ENCODE measurements at regions not wholly inside any gene's neighbourhood (a gene's known extent, or its start where the extent isn't known, plus 50 kb on each side); places are given as distances from the start of the nearest gene placed in this dataset.
"Not testable (repeated sequence)": the region's sequence is repeated elsewhere in the genome, so short reads cannot be mapped to it uniquely, and the experiment has no call there.

DNA sequence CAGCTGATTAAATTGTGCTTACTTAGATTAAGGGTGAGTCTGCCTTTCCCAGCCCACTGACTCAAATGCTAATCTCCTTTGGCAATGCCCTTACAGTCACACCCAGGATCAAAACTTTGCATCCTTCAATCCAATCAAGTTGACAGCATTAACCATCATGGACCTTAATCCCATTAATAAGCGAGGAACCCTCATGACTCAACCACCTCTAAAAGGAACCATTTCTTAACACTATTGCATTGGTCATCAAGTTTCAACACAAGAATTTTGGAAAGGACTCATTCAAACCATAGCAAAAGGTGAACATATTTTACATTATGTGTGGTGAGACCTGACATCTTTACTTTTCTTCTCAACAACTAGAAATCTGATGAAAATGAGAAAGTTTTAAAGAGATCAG, 187.0 kb downstream of the OSR1 start:
- Histone ChIP-seq H3K27me3 (ENCODE audit: control insufficient read depth, insufficient read depth, low read length) (no peaks in the 10 kb centered on the region), H3K36me3 (ENCODE audit: control insufficient read depth, insufficient read depth, low read length) (no peaks in the 10 kb centered on the region), H3K4me3 (ENCODE audit: low read depth, low read length) (no peak overlapping the region)
- ChIA-PET POLR2A (no interaction called here), CTCF (no interaction called here)
- TF ChIP-seq CTCF (IDR thresholded peaks at IDR 0.05; ENCODE audit: insufficient read depth, low read depth, low read length) = no peak
- DNase-seq (ENCODE audit: low read depth) = no peak

- Histone ChIP-seq H3K4me3 (ENCODE audit: low read depth, low read length) (no peak overlapping the region), H3K36me3 (ENCODE audit: control insufficient read depth, insufficient read depth, low read length) (no peaks in the 10 kb centered on the region), H3K27me3 (ENCODE audit: control insufficient read depth, insufficient read depth, low read length) (no peaks in the 10 kb centered on the region)
- no peak for TF ChIP-seq CTCF (IDR thresholded peaks at IDR 0.05; ENCODE audit: insufficient read depth, low read depth, low read length)
- DNase-seq (ENCODE audit: low read depth) = no peak
- POLR2A ChIA-PET = no interaction called here
- CTCF ChIA-PET = interaction anchor here (0.7 kb wide), 1 partner anchor 871 kb away, joined by 3 read pairs; no protein-coding TSS in a partner anchor
Observed at GRCh38 chr2:19169134-19169768, 189.2 kb downstream of the OSR1 start.

DNA sequence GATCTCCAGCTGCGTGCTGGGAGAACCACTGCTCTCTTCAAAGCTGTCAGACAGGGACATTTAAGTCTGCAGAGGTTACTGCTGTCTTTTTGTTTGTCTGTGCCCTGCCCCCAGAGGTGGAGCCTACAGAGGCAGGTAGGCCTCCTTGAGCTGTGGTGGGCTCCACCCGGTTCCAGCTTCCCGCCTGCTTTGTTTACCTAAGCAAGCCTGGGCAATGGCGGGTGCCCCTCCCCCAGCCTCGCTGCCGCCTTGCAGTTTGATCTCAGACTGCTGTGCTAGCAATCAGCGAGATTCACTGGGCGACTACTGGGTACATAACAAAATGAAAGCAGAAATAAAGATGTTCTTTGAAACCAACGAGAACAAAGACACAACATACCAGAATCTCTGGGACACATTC, 194.3 kb downstream of the OSR1 start:
- DNase-seq (ENCODE audit: low read depth); CTCF ChIA-PET; POLR2A ChIA-PET: not testable (repeated sequence)

GRCh38 chr2:19158896-19159295, 199.5 kb downstream of the OSR1 start:
- ChIA-PET POLR2A (no interaction called here), CTCF (no interaction called here)
- no peak for TF ChIP-seq CTCF (IDR thresholded peaks at IDR 0.05; ENCODE audit: insufficient read depth, low read depth, low read length)
- no peak overlapping the region for H3K4me3 ChIP-seq (ENCODE audit: low read depth, low read length)
- no peaks in the 10 kb centered on the region for H3K36me3 ChIP-seq (ENCODE audit: control insufficient read depth, insufficient read depth, low read length)
- H3K27me3 ChIP-seq (ENCODE audit: control insufficient read depth, insufficient read depth, low read length) = no peaks in the 10 kb centered on the region
- no peak for DNase-seq (ENCODE audit: low read depth)

More for the DNA sequence above, 194.3 kb downstream of the OSR1 start:
- not testable (repeated sequence) for H3K36me3 ChIP-seq (ENCODE audit: control insufficient read depth, insufficient read depth, low read length); H3K27me3 ChIP-seq (ENCODE audit: control insufficient read depth, insufficient read depth, low read length); H3K4me3 ChIP-seq (ENCODE audit: low read depth, low read length)

DNA sequence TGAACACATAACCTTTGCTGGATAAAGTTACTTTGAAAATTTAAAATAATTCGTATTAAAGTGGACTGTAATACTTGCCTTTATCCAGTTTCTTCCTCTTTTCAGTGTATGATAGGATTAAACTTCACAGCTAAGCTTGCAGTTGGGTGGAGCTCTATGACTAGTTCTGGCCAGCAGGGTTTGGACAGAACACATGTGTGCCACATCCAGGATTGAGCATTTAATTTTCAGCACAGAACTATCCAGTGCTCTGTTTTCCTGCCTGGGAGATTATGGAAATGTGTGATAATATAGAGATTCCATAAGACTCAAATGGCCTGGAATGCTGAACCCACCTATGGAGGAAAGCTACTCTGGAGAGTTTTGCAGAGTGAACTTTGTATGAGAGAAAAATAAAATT, 200.2 kb downstream of the OSR1 start:
- no peaks in the 10 kb centered on the region for H3K36me3 ChIP-seq (ENCODE audit: control insufficient read depth, insufficient read depth, low read length)
- CTCF ChIA-PET = interaction anchor here (1.2 kb wide), 1 partner anchor 12 kb away, joined by 4 read pairs; no protein-coding TSS in a partner anchor
- no peak for DNase-seq (ENCODE audit: low read depth)
- no peak for TF ChIP-seq CTCF (IDR thresholded peaks at IDR 0.05; ENCODE audit: insufficient read depth, low read depth, low read length)
- POLR2A ChIA-PET = no interaction called here
- no peaks in the 10 kb centered on the region for H3K27me3 ChIP-seq (ENCODE audit: control insufficient read depth, insufficient read depth, low read length)
- H3K4me3 ChIP-seq (ENCODE audit: low read depth, low read length) = no peak overlapping the region

DNA sequence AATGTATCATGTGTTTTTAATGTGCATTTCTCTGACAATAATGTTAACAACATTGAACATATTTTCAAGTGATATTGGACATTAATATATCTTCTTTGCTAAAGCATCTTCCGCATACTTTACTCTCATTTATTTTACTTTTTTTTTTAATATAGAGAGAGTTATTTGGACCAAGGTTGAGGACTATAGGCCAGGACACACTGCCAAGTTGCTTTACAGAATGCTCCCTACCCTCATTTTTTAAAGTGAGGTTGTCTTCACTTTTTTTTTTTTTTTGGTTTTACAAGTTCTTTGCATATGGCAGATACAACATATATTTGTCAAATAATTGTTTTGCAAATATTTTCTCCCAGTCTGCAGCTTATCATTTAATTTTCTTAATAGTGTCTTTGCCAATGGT, 201.8 kb downstream of the OSR1 start:
- ChIA-PET CTCF (no interaction called here), POLR2A (no interaction called here)
- no peak for DNase-seq (ENCODE audit: low read depth)
- Histone ChIP-seq H3K4me3 (ENCODE audit: low read depth, low read length) (no peak overlapping the region), H3K27me3 (ENCODE audit: control insufficient read depth, insufficient read depth, low read length) (no peaks in the 10 kb centered on the region), H3K36me3 (ENCODE audit: control insufficient read depth, insufficient read depth, low read length) (no peaks in the 10 kb centered on the region)
- no peak for TF ChIP-seq CTCF (IDR thresholded peaks at IDR 0.05; ENCODE audit: insufficient read depth, low read depth, low read length)

Measured in BJ (cell line).